Smooth muscle cell (in vitro differentiated cells): ENCODE measurements at regions not wholly inside any gene's neighbourhood (a gene's known extent, or its start where the extent isn't known, plus 50 kb on each side); places are given as distances from the start of the nearest gene placed in this dataset.

ENCODE experiments used
- DNase-seq: peaks from one replicate; lab custom pipeline; 2025; ENCODE audit not compliant: unreplicated experiment; lab: John Stamatoyannopoulos, UW
- H2AFZ ChIP-seq: fragments of 200-600 bp; sonication (generic); 2 replicates; pipeline ENCODE4 v1.6.0; 2016; ENCODE audit warnings: antibody characterized with exemption, low read depth, mild to moderate bottlenecking
- H3F3A ChIP-seq: fragments of 200-600 bp; sonication (generic); 2 replicates; pipeline ENCODE4 v1.6.0; 2017; ENCODE audit warnings: antibody characterized with exemption, low read depth
- H3K27ac ChIP-seq: fragments of 200-600 bp; sonication (generic); 2 replicates; pipeline ENCODE4 v1.5.1; 2016; ENCODE audit warnings: low read depth, mild to moderate bottlenecking
- H3K27me3 ChIP-seq: fragments of 200-600 bp; sonication (generic); 2 replicates; pipeline ENCODE4 v1.6.1; 2016; ENCODE audit warnings: low read depth, mild to moderate bottlenecking
- H3K36me3 ChIP-seq: fragments of 200-600 bp; sonication (generic); 2 replicates; pipeline ENCODE4 v1.5.1; 2016; ENCODE audit warnings: low read depth
- H3K4me1 ChIP-seq: fragments of 200-600 bp; sonication (generic); 2 replicates; pipeline ENCODE4 v1.5.1; 2016; ENCODE audit warnings: low read depth
- H3K4me2 ChIP-seq: fragments of 200-600 bp; sonication (generic); 2 replicates; pipeline ENCODE4 v1.6.0; 2016; ENCODE audit warnings: mild to moderate bottlenecking
- H3K4me3 ChIP-seq: fragments of 200-600 bp; sonication (generic); 2 replicates; pipeline ENCODE4 v1.5.1; 2016; ENCODE audit warnings: mild to moderate bottlenecking
- H3K79me2 ChIP-seq: fragments of 200-600 bp; sonication (generic); 2 replicates; pipeline ENCODE4 v1.6.0; 2016; ENCODE audit warnings: low read depth, mild to moderate bottlenecking
- H3K9ac ChIP-seq: fragments of 200-600 bp; sonication (generic); 2 replicates; pipeline ENCODE4 v1.6.0; 2016; ENCODE audit warnings: low read depth
- H3K9me3 ChIP-seq: fragments of 200-600 bp; sonication (generic); replicated peaks from 2 replicates; pipeline ENCODE4 v1.5.1; 2016; ENCODE audit warnings: low read depth
- H4K20me1 ChIP-seq: fragments of 200-600 bp; sonication (generic); 2 replicates; pipeline ENCODE4 v1.6.0; 2016; ENCODE audit warnings: low read depth
- WGBS: methylation state at CpG from one replicate; pipeline ENCODE4 v1.1.7; 2016; ENCODE audit warnings: low lambda C conversion rate; 5-methylcytosine and 5-hydroxymethylcytosine counted together
- TF ChIP-seq, protein P1 (sequence below): fragments of 200-600 bp; sonication (generic); IDR thresholded peaks from 2 replicates; pipeline ENCODE4 v1.5.1; 2017; ENCODE audit warnings: borderline replicate concordance, mild to moderate bottlenecking, antibody characterized with exemption; ENCODE audit not compliant: insufficient read depth, poor library complexity, severe bottlenecking

DNA sequence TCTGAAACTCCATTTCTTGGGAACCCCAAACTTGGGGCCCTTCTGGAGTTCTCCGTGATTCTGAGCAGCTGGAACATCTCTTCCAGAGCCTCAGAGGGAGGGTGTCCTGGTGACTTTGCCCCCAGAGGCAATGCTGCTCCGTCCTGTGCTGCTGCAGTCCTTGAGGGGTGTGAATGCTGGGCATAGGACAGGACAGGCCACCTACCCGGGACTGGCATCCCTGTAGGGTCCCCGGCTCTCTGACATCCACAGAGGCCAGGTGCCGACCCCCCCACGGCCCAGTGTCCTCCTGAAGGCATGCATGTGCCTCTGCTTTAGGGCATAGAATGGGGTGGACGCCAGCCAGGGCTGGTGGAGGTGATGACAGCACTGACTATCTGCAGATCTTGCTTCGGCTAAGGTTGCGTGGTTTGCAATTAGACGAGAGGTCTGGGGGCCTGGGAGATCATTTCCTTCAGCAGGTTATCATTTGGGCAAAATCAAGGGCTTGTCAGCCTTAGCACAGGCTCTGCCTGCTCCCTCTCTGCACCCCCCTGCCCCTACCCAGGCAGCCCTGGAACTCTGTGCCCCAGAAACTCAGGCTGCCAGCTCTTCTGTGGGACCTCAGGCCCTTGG is 136.9 kb upstream of the GPR26 start:
- TF ChIP-seq, protein P1, sequence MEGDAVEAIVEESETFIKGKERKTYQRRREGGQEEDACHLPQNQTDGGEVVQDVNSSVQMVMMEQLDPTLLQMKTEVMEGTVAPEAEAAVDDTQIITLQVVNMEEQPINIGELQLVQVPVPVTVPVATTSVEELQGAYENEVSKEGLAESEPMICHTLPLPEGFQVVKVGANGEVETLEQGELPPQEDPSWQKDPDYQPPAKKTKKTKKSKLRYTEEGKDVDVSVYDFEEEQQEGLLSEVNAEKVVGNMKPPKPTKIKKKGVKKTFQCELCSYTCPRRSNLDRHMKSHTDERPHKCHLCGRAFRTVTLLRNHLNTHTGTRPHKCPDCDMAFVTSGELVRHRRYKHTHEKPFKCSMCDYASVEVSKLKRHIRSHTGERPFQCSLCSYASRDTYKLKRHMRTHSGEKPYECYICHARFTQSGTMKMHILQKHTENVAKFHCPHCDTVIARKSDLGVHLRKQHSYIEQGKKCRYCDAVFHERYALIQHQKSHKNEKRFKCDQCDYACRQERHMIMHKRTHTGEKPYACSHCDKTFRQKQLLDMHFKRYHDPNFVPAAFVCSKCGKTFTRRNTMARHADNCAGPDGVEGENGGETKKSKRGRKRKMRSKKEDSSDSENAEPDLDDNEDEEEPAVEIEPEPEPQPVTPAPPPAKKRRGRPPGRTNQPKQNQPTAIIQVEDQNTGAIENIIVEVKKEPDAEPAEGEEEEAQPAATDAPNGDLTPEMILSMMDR = no peak
- H3K9ac ChIP-seq = no peak overlapping the region
- no peaks in the 10 kb centered on the region for H3K79me2 ChIP-seq
- H4K20me1 ChIP-seq = no peaks in the 10 kb centered on the region
- no peaks in the 10 kb centered on the region for H3F3A ChIP-seq
- no peaks in the 10 kb centered on the region for H3K27me3 ChIP-seq
- DNase-seq = no peak
- no peak overlapping the region for H2AFZ ChIP-seq
- no peaks in the 10 kb centered on the region for H3K4me1 ChIP-seq
- no peaks in the 10 kb centered on the region for H3K36me3 ChIP-seq
- no peak overlapping the region for H3K4me2 ChIP-seq
- H3K9me3 ChIP-seq = no peaks in the 10 kb centered on the region
- 66% methylated on average over 10 of the region's 10 CpGs for WGBS
- H3K27ac ChIP-seq = no peak overlapping the region
- H3K4me3 ChIP-seq = no peak overlapping the region

DNA sequence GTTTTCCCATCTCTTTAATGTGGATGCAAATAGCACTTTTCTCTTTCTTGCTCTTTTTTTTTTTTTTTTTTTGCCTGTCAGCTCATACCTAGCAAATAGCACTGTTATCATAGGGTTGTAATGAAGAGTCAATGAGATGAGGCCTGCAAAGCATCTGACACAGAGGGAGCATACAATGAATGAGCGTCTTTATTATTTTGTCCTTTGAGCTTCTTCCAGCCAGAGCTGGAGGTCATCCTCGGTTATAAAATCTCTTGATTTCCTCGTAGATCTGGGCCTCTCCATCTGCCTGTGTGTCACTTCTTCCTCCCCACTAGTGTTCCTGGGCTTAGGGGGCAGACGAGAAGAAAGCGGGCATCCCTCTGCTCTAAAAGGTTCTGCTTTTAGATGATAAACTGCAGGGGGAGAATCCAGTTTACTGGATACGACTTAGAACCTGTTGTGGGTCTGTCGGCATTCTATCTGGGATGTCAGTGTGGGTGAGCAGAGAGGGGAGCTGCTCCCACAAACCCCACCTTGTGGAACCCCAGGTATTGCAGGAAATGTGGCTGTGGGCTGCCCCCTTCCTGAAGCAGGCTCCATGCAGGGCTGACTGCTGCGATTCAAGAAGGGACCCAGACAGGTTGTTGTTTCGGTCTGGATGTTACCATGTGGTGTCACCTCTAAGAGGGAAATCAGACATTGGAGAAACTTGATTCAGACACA is 135.8 kb upstream of the GPR26 start:
- DNase-seq = no peak
- H3F3A ChIP-seq = no peaks in the 10 kb centered on the region
- no peak overlapping the region for H3K4me2 ChIP-seq
- H3K4me1 ChIP-seq = no peaks in the 10 kb centered on the region
- no peaks in the 10 kb centered on the region for H3K27me3 ChIP-seq
- no peaks in the 10 kb centered on the region for H3K79me2 ChIP-seq
- H3K27ac ChIP-seq = no peak overlapping the region
- H2AFZ ChIP-seq = no peak overlapping the region
- no peaks in the 10 kb centered on the region for H3K9me3 ChIP-seq
- H3K9ac ChIP-seq = no peak overlapping the region
- TF ChIP-seq, protein P1 = no peak
- WGBS = 88% methylated on average over 9 of the region's 9 CpGs
- H4K20me1 ChIP-seq = no peaks in the 10 kb centered on the region
- H3K4me3 ChIP-seq = no peak overlapping the region
- no peaks in the 10 kb centered on the region for H3K36me3 ChIP-seq

DNA sequence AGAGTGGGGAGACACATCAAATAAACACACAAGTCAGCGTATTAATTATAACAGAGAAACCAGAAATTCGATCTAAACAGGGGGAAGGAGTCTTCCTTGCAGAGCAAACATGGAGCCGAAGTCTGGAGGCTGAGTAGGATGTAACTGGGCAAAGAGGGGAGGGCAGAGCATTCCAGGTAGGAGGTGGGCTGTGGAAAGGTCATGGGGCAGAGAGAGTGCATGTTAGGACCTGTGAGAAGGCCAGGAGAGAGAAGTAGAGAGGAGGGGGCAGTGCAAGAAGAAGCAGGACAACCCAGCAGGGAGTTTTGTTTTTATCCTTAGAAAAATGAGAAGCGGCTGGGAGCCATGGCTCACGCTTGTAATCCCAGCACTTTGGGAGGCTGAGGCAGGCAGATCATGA is 130.8 kb upstream of the GPR26 start:
- no peak overlapping the region for H3K4me2 ChIP-seq
- H3K9me3 ChIP-seq = no peaks in the 10 kb centered on the region
- 96% methylated on average over 5 of the region's 5 CpGs for whole genome bisulfite sequencing
- no peak overlapping the region for H3K9ac ChIP-seq
- H2AFZ ChIP-seq = no peak overlapping the region
- H4K20me1 ChIP-seq = no peaks in the 10 kb centered on the region
- H3K27ac ChIP-seq = no peak overlapping the region
- TF ChIP-seq, protein P1 = no peak
- no peaks in the 10 kb centered on the region for H3F3A ChIP-seq
- H3K36me3 ChIP-seq = no peaks in the 10 kb centered on the region
- DNase-seq = no peak
- H3K4me1 ChIP-seq = peaks cover 6% of the 10 kb centered on the region
- no peaks in the 10 kb centered on the region for H3K79me2 ChIP-seq
- H3K4me3 ChIP-seq = no peak overlapping the region
- H3K27me3 ChIP-seq = no peaks in the 10 kb centered on the region
